OCI-LY3 (cell line): ENCODE measurements at regions not wholly inside any gene's neighbourhood (a gene's known extent, or its start where the extent isn't known, plus 50 kb on each side); places are given as distances from the start of the nearest gene placed in this dataset.

Experiments used
- CTCF ChIP-seq: fragments of 200-600, 300-600 bp; sonication (generic); IDR thresholded peaks from 2 replicates; pipeline ENCODE4 v1.5.1; 2014; ENCODE audit warnings: antibody characterized with exemption, low read length, low read depth
- EZH2phosphoT487 ChIP-seq: fragments of 200-600 bp; shearing (Covaris generic); IDR thresholded peaks from 2 replicates; pipeline ENCODE4 v1.6.1; 2018; ENCODE audit warnings: antibody characterized with exemption, mixed run types, low read depth

GRCh38 chr3:21234933-21235332 lies 516.1 kb downstream of the ZNF385D start:
- TF ChIP-seq CTCF, result no peak
- no peak for TF ChIP-seq EZH2phosphoT487
